Stimulated activated CD8-positive, alpha-beta memory T cell treated with anti-CD3 and anti-CD28 coated beads, Interleukin-2, amount 100 ng/mL, for 1 hour (primary cell): ENCODE measurements at regions not wholly inside any gene's neighbourhood (a gene's known extent, or its start where the extent isn't known, plus 50 kb on each side); places are given as distances from the start of the nearest gene placed in this dataset.
"Not testable (repeated sequence)": the region's sequence is repeated elsewhere in the genome, so short reads cannot be mapped to it uniquely, and the experiment has no call there.

ENCODE experiments used
- DNase-seq, 2 donors: peaks; one replicate each; pipeline ENCODE4 v3.0.0-alpha.2; 2020; ENCODE audit warnings: low read depth in 2 of 2

- DNase-seq: no peak
Measured at GRCh38 chr6:4259391-4259790, 124.0 kb upstream of the ECI2 start.

DNA sequence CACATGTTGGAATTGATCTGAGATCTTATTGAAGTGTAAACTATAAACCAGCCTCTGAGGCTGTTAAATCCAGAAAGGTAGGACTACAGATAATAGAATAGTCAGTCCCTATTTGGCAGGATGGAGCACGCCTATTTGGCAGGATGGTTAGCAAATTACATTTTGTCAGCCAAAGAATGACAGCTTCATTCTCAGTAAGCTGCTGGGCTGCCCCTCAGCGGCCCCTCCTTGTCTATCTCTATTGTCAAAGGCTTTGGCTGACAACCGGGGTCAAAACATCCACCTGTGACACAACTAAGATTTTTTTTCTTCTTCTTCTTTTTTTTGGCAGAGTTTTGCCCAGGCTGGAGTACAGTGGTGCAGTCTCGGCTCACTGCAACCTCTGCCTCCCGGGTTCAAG, 123.4 kb upstream of the ECI2 start:
- DNase-seq: no peak

- no peak for DNase-seq
Measured at GRCh38 chr6:4256969-4257368, 121.6 kb upstream of the ECI2 start.

DNA sequence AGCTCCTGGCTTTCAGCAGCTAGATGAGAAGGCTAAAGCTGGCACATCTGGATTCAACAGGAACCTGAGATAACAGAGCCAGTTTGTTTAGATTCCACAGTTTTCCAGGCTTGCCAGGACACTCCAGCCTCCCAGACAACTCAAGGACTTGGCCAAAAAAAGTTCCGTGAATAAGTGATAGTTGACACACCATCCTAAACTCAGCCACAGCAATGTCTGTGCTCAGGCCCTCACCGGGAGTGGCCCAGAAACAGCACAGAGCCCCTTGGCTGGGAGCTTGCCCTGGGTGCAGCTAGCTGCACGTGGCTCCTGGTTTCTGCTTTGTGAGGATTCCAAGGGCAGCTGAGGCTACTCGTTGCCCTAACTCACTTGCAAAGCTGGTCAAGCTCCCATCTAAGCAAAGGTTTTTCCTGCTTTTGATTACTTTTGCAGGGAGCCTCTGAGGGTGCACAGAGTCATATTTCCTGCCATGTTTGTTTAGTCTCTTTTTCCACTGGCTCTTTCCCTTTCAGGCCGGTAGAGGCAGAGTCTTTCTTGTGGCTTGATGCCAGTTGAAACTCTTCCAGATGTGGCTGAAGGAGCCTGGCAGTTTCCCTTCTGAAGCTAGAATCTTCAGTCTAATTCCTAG, 118.3 kb upstream of the ECI2 start:
- no peak for DNase-seq

GRCh38 chr6:4252445-4252844, 117.1 kb upstream of the ECI2 start:
- not testable (repeated sequence) for DNase-seq

DNA sequence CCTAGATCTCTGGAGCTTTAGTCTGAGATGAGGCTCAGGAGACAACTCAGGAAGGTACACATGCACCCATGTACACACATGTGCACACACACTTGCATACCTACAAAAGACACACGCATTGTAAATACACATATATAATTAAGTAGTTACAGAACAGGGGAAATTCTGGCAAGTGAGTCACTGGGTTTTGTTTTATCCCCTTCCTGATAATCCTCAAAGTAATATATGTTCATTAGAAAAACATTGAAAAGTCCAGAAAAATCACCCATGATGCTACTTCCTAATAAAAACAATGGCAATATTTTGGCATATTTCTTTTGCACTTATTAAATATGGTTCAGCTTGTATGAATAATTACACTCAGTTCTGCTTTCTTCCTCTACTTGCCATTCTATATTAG, 115.3 kb upstream of the ECI2 start:
- no peak for DNase-seq

- DNase-seq: not testable (repeated sequence)
Measured at GRCh38 chr6:4243832-4244231, 108.5 kb upstream of the ECI2 start.

- no peak for DNase-seq
Measured at GRCh38 chr6:4243237-4243636, 107.9 kb upstream of the ECI2 start.

- no peak for DNase-seq
Measured at GRCh38 chr6:4242601-4243000, 107.2 kb upstream of the ECI2 start.

- DNase-seq: no peak
Measured at GRCh38 chr6:4240148-4240547, 104.8 kb upstream of the ECI2 start.

- no peak for DNase-seq
Measured at GRCh38 chr6:4225161-4225872, 89.9 kb upstream of the ECI2 start.

GRCh38 chr6:4224067-4224978, 88.9 kb upstream of the ECI2 start:
- DNase-seq: no peak

- DNase-seq: no peak
Measured at GRCh38 chr6:4220558-4220957, 85.2 kb upstream of the ECI2 start.

DNA sequence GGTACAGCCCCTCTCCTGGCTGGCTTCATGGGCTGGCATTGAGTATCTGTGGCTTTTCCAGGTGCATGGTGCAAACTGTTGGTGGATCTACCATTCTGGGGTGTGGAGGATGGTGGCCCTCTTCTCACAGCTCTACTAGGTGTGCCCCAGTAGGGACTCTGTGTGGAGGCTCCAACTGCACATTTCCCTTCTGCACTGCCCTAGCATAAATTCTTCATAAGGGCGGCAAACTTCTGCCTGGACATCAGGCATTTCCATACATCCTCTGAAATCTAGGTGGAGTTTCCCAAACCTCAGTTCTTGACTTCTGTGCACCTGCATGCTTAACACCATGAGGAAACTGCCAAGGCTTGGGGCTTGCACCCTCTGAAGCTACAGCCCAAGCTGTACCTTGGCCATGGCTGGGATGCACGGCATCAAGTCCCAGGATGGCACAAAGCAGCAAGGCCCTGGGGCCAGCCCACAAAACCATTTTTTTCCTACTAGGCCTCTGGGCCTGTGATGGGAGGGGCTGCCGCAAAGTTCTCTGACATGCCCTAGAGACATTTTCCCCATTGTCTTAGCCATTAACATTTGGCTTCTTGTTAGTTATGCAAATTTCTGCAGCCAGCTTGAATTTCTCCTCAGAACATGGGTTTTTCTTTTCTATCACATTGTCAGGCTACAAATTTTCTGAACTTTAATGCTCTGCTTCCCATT, 83.4 kb upstream of the ECI2 start:
- DNase-seq: not testable (repeated sequence)

DNA sequence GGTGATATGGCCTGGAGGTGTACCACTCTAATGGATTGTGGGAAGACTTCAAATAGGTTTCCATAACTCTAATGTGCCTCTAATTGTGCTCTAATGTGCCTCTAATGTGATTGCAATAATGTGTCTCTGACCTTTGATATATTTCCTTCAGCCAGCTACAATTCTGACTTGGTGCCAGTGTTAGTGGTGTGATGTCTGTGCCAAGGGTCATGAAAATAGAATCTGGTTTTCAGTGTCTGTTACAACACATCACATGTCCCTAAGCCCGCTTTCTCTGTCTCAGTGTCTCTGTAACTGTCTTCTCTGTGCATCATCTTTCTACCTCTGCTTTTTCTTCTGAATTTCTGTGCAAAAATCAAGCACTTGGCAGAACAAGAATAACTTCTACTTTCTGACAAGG, 77.2 kb upstream of the ECI2 start:
- no peak for DNase-seq

DNA sequence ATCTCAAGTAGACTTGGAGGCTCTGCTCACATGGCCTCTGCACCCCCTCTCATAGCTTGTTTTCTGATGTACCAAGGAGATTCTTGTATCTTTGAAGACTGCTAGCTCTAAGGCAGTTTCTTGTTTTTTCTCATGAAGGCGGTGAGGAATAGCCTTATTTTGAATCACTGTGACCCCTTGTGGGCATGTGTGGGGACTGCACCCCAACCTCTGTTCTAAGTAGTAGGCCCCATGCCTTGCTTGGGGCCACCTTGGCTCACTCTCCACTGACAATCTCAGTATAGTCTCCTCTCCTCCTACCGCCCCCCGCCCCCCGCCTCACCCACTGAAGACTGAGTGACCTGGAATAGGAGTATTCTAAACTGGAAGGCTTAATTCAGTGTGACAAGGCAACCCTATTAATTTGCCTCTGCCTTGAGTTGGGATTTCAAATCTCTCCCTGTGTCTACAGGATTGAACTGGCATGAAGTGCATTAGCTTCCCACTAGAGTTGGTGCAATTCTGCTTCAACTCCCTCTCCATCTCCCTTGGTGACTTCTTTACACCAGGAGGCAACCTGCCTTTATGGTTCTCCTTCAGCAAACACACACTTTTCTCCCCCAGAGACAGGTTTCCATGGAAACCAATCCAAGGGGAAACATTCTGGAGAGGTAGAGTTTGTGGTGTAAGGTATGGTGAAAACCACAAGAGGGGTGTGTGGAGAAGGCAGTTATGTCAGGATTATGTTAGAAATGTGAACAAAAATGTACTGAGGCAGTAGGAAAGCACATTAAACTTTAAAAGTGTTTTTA, 75.4 kb upstream of the ECI2 start:
- DNase-seq: peak; percentile 2 to 38

DNA sequence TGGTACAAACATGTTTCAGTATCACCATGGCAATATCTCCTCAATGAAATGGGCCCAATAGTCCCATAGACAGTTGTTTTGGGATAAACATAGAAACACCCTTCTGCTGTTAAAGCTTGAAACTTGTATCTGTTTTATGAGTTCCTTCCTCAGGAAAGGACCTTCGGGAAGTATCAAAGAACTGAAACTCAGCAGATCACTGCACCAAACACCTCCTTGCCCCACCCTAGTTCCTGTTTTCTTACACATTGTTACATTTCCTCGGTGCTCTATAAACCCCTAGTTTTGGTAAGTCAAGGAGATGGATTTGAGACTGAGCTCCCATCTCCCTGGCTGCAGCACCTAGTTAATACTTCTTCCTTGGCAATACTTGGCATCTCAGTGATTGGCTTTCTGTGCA, 73.8 kb upstream of the ECI2 start:
- DNase-seq: no peak

- DNase-seq: no peak
Measured at GRCh38 chr6:4208158-4208557, 72.8 kb upstream of the ECI2 start.

DNA sequence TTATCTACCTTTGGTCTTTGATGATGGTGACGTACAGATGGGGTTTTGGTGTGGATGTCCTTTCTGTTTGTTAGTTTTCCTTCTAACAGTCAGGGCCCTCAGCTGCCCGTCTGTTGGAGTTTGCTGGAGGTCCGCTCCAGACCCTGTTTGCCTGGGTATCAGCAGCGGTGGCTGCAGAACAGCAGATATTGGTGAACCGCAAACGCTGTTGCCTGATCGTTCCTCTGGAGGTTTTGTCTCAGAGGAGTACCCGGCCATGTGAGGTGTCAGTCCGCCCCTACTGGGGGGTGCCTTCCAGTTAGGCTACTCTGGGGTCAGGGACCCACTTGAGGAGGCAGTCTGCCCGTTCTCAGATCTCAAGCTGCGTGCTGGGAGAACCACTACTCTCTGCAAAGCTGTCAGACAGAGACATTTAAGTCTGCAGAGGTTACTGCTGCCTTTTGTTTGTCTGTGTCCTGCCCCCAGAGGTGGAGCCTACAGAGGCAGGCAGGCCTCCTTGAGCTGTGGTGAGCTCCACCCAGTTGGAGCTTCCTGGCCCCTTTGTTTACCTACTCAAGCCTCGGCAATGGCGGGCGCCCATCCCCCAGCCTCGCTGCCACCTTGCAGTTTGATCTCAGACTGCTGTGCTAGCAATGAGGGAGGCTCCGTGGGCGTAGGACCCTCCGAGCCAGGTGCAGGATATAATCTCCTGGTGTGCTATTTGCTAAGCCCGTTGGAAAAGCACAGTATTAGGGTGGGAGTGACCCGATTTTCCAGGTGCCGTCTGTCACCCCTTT, 68.5 kb upstream of the ECI2 start:
- DNase-seq: not testable (repeated sequence)

- no peak for DNase-seq
Measured at GRCh38 chr6:4192627-4193026, 57.3 kb upstream of the ECI2 start.
